ENCODE measurements at regions not wholly inside any gene's neighbourhood (a gene's known extent, or its start where the extent isn't known, plus 50 kb on each side); places are given as distances from the start of the nearest gene placed in this dataset.

GRCh38 chr12:58241099-58241498 is 299.7 kb downstream of the ATP23 start:
- no peak overlapping the region for H3K27ac ChIP-seq
- TF ChIP-seq ZFX (IDR thresholded peaks at IDR 0.05) (no peak), CTCF (conservative IDR thresholded peaks at IDR 0.05) (no peak)

GRCh38 chr12:58242796-58243630 is 301.6 kb downstream of the ATP23 start:
- no peak for TF ChIP-seq CTCF (conservative IDR thresholded peaks at IDR 0.05)
- TF ChIP-seq ZFX (IDR thresholded peaks at IDR 0.05) = no peak

GRCh38 chr12:58247633-58248032 is 306.3 kb downstream of the ATP23 start:
- H3K27ac ChIP-seq = no peak overlapping the region
- TF ChIP-seq ZFX (IDR thresholded peaks at IDR 0.05) (no peak), CTCF (conservative IDR thresholded peaks at IDR 0.05) (peak; percentile 36)

More at GRCh38 chr12:58242796-58243630, 301.6 kb downstream of the ATP23 start:
- H3K27ac ChIP-seq = no peak overlapping the region

GRCh38 chr12:58248599-58248998 is 307.2 kb downstream of the ATP23 start:
- no peak overlapping the region for H3K27ac ChIP-seq
- TF ChIP-seq ZFX (IDR thresholded peaks at IDR 0.05) (no peak), CTCF (conservative IDR thresholded peaks at IDR 0.05) (no peak)

GRCh38 chr12:58249610-58250009 is 308.2 kb downstream of the ATP23 start:
- no peak for TF ChIP-seq CTCF (conservative IDR thresholded peaks at IDR 0.05)
- TF ChIP-seq ZFX (IDR thresholded peaks at IDR 0.05) = no peak
- no peak overlapping the region for H3K27ac ChIP-seq

GRCh38 chr12:58250077-58250476 is 308.7 kb downstream of the ATP23 start:
- H3K27ac ChIP-seq = no peak overlapping the region
- TF ChIP-seq CTCF (conservative IDR thresholded peaks at IDR 0.05) = no peak
- TF ChIP-seq ZFX (IDR thresholded peaks at IDR 0.05) = no peak

GRCh38 chr12:58252914-58253313 is 311.5 kb downstream of the ATP23 start:
- no peak for TF ChIP-seq CTCF (conservative IDR thresholded peaks at IDR 0.05)
- TF ChIP-seq ZFX (IDR thresholded peaks at IDR 0.05) = no peak
- H3K27ac ChIP-seq = no peak overlapping the region

Measured in C4-2B (cell line).